HG03097 (cell line): ENCODE measurements at regions not wholly inside any gene's neighbourhood (a gene's known extent, or its start where the extent isn't known, plus 50 kb on each side); places are given as distances from the start of the nearest gene placed in this dataset.
"Not testable (repeated sequence)": the region's sequence is repeated elsewhere in the genome, so short reads cannot be mapped to it uniquely, and the experiment has no call there.

Source experiments
- ATAC-seq: cut with Tn5 transposase; IDR thresholded peaks from one replicate; pipeline ENCODE4 v1.9.1; 2021; ENCODE audit not compliant: unreplicated experiment, low FRiP score

DNA sequence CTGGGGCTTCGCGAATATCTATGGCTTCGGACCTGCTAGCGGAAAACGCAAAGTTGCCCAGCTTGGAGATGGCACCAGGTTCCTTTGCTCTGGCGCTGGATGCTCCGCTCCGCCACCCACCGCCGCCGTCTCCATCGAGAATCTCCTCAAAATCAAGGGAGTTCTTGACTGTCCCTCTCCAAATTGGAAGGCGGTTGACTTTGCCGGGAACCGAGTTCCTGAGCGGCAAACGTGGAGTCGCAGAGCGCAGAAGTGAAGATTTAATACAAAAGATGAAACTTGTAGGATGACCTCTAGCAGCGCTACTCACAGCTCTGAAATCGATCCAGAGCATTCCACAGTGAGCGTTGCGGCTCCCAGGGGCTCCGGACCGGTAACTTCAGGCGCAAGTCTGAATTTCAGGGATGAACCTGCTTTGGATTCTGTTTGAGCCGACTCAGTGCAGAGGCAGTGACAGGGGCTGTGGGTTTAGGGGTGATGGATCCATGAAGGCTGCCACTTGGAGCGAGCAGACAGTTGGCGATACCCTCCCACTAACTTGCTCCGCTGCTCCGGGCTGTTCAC is 1641.5 kb upstream of the C9orf72 start:
- ATAC-seq, result no peak

DNA sequence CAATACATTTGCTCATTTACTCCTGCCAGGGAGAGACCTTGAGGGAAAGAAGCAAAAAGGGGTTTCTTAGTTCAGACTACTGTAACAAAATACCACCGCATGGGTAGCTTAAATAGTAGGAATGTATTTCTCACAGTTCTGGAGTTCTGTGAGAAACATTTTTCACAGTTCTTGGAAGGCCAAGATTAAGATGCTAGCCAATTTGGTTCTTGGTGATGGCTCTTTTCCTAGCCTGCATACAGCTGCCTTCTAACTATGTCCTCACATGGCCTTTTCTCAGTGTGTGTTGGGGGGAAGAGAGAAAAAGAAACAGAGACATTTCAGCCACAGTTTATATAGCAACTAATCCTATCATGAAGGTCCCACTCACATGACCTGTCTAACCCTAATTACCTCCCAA is 1644.7 kb upstream of the C9orf72 start:
- ATAC-seq, result no peak

DNA sequence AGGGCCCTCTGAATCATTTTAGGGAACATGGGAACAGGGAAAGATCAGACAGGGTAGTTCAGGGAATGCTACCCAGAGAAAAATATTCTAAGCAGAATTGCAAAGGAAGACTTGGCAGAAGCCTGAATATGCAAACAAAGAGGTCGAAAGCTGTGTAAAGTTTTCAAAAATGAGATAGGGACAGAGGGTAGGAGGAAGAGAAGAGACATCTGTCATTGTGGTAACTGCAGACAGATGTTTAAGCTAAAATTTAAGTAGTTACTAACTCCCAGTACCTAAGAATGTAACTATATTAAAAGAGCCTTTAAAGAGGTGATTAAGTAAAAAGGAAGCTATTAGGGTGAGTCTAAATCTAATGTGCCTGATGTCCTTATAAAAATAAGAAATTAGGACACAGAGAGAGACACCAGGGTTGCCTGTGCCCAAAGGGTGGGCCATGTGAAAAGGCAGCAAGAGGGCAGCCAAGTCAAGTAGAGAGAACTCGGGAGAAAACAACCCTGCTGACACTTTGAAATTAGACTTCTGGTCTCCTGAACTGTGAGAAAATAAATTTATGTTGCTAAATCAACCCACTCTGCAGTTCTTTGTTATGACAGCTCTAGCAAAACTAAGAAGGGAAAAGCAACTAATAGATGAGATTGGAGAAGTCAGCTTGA is 1647.4 kb upstream of the C9orf72 start:
- no peak for ATAC-seq

DNA sequence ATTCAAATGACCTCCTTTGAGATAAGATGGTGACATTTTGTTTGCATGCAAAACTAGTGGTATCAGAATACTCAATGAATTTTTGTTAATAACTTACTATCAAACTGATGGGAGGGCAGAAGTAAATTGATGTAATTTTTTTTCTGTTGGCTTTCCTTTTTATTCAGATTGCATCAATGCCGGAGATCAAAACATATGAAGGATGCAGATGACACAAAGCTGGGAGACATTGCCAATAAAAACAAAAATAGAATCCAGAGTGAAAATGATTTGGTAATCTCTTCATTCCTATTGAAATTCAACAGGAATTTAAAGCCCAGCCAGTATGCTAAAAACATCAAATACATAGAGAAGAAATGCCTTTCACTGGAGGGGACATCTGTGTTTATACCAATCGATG is 1655.3 kb upstream of the C9orf72 start:
- ATAC-seq, result no peak

DNA sequence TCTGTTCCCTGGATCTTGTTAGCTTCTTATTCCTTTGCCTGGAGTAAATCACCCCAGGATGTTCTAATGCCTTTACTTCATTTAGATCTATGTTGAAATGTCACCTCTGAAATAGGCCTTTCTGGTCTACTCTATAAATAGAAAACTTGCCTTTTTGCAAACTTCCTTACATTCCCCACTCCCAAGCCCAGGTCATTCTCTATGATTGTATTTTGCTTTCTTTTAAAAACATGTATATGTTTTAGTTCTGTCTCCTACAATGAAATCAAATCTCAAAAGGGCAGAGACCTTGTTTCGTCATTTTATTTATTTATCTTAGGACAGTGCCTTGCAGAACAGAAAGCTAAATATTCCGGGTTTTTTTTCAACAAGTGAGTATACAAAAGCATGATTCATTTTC is 1657.7 kb upstream of the C9orf72 start:
- ATAC-seq, result no peak

DNA sequence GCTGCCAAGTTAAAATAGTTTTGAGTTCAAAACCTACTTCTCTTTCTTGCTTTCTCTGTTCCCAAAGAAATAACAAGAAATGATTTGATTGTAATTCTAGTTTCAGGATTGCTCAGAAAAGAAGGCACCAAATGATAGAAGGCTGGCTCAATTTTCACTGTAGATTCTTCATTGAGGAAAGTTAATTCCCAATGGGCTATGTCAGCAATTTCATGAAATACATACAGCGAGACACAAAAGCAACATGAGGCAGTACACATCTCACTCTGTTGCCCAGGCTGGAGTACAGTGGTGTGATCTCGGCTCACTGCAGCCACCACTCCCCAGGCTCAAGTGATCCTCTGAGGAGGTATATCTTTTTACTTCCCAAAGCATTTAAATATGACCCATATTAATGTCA is 1659.9 kb upstream of the C9orf72 start:
- ATAC-seq, result no peak

DNA sequence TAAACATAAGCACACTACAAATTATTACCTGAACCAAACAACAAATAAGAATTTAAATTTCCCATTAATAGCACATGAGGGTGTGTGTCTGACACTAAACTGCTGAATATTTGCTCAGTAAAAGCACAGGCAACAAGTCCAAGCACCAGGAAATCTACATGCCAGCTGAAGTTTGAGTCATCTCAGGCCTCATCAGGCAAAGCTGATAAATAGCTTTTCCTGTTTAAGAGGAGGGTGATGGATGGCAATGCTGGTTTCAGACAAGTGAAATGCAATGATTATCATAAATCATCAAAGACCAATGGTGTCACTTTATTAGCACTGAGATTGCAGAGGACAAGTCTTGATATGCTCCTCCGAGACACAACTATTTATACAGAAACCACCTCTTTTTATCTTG is 1668.0 kb upstream of the C9orf72 start:
- no peak for ATAC-seq

DNA sequence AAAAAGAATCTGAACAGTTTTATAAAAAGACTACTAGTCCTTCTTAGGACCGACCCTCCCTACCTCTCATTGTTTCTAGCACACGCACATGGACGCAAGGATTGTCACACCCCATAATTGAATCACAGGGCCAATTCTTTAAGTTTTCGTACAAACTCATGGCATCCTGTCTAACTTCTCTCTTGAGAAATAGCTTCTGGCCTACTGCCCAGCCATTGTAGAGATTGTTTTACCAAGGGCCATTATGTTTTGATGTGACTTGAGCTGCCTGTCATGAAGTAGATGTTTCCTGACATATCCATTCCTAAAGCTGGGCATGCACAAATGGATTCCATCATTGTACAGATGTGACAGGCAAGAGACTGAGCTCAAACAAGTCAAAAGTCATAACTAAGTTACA is 1672.1 kb upstream of the C9orf72 start:
- no peak for ATAC-seq

DNA sequence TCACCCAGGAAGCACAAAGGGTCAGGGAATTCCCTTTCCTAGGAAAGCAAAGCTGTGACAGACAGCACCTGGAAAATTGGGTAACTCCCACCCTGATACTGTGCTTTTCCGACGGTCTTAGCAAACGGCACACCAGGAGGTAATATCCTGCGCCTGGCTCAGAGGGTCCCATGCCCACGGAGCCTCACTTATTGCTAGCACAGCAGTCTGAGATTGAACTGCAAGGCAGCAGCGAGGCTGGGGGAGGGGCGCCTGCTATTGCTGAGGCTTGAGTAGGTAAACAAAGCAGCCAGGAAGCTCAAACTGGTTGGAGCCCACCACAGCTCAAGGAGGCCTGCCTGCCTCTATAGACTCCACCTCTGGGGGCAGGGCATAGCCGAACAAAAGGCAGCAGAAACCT is 1697.1 kb upstream of the C9orf72 start:
- not testable (repeated sequence) for ATAC-seq

DNA sequence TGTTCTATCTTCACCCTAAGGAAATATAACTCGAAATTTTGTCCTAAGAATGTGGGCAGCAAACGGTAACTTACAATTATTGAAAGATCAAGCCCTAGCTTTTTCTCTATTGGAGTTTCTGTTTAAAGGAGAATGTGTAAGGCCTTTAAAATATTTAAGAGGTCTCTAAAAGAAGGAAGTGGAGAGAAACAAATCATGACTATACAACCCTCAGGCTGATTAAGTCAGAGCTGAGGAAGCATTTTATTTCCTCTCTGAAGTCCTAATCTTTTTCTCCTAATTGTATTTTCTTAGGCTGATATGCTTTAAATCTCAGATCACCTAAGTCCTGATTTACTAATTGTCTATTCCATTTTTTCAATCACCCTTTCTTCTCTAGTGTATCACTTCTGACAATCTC is 1708.8 kb upstream of the C9orf72 start:
- ATAC-seq, result no peak

DNA sequence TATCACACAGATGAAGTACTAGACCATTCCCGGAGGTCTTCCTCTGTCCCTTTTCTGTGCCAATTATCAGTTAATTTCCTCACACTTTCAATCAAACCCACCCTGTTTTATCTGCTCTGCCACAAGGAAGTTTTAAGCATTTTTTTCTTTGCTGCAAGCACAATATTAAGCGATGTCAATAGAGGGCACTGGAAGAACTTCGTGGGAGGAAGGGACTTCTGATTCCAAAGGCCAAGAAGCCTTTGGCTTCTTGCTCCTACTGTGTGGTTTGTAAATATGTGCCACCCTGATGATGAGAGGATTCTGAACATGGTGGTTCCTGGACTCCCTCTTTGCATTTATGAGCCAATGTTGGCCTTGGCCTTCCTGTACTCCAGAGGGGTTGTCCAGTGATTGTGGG is 1712.5 kb upstream of the C9orf72 start:
- no peak for ATAC-seq

DNA sequence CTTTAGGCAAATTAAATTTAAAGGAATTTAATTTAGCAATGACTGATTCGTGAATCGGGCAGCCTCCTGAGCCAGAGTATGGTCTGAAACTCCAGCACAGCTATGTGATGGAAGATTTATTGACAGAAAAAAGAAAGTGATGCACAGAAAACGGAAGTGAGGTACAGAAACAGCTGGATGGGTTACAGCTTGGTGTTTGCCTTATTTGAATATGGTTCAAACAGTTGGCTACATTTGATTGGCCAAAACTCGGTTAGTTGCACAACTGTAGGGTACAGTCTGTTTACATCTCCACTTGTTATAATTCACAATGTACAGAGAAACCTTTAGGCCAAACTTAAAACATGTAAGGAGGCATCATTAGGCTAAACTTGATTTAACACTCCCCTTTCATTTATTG is 1716.1 kb upstream of the C9orf72 start:
- ATAC-seq, result no peak

DNA sequence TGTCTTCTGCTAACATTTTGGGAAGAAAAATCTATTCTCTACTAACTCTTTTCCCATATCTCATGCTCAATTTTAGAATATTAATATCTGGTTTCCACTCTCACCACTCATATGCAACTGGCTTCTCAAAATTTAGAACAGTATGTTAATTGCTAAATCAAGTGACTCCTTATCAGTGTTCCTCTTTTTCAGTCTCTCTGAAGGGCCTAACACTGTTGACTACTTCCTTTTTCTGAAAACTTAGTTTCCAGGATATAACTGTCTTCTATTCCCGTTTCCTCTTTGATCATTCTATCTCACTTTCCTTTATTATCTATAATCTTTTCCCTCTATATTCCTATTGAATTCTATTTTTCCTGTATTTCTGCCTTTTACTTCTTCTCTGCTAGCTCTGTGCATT is 1717.2 kb upstream of the C9orf72 start:
- ATAC-seq, result no peak

DNA sequence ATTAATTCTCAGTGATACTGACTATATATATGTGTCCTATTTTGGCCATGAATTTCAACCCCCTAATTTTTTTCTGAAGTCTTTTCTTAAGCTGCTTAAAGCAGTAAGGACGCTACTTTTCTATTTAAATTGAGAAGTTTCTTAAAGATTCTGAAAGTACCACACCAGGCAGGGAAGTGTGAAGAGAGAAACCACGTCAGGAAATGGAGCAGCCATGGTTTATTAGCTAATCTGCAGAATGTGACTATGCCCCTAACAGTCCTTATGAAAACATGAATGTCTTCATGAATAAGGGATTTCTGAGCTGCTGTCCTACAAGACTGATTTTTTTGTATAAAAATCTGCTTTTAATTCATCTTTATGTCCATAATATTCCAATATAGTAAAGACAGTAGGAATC is 1724.3 kb upstream of the C9orf72 start:
- no peak for ATAC-seq

DNA sequence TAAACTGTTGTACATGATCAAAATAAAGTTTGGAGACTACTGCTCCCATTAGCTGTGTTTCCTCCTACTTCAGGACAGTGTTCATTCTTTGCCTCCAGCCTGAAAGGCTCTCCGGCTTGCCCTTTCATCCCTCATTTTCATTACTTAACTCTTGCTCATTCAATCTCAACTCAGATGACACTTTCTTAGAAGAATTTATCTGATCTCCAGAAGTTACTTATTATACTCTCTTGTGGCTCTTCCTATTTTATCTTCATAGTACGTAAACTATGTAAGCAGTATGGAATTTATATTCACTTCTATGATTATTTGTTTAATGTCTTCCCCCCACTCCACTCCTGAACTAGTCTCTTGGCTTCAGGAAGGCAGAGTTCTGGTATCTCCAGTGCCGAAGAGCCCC is 1737.9 kb upstream of the C9orf72 start:
- no peak for ATAC-seq

DNA sequence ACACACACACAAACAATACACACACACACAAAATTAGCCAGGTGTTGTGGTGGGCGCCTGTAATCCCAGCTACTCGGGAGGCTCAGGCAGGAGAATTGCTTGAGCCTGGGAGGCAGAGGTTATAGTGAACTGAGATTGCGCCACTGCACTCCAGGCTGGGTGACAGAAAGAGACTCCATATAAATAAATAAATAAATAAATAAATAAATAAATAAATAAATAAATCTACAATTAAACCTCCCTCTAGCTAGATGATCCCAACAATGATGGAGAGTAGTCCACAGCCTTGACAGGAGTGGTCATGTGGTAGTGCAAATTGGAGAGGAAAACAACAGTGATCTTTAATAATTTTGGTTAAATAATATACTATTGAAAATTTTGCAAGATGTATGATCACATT is 1739.0 kb upstream of the C9orf72 start:
- no peak for ATAC-seq

DNA sequence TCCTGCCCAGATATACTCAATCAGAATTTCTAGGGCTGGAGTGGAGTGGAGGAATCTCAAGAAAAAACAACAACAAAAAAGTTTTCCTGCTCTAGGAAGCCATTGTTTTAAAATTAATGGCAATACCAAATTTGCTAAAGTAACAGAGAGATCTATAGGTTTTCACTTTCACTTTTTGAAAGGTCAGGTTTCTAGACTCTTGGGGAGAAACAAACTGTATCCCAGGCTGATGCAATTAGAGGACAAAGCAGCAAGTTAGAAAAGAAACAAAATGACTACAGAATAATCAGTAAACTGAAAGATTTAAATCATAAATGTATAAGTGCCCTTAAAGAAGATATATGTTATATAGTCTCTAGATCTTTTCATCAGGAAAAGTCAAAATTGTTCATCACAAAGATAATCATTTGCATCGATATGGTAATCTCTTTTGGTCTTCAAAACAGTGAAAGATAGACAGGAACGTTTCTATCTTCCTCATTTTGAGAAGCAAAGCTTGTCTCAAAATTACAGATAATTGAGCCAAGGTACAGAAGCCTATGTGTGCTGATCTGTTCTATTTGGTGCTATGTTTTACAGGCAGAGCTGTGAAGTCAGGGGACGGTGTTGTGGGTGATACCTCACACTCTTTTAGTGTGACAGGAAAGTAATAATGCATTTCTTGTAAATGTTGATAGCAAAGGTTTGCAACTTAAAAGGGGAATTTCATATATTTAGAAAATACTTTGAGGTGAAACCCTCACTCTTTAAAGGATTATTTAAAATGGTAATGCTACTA is 1746.6 kb upstream of the C9orf72 start:
- no peak for ATAC-seq

DNA sequence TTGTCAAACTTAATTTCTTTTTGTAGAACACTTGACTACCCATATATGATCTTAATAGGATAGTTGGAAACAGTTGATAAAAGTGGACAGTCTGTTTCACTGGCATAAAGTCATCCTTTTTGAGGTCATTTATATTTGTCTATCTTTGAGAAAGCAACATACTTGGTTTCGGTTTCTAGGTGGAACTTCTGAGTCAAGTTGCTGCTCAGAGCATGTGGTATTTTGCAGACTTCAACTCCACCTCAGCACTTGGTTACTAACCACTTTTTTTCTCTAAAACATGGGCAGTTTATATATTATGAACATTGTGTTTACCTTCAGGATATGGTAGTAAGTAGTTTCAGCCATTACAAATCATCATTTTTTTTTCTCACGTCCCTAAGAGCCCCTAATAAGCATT is 1749.0 kb upstream of the C9orf72 start:
- no peak for ATAC-seq

DNA sequence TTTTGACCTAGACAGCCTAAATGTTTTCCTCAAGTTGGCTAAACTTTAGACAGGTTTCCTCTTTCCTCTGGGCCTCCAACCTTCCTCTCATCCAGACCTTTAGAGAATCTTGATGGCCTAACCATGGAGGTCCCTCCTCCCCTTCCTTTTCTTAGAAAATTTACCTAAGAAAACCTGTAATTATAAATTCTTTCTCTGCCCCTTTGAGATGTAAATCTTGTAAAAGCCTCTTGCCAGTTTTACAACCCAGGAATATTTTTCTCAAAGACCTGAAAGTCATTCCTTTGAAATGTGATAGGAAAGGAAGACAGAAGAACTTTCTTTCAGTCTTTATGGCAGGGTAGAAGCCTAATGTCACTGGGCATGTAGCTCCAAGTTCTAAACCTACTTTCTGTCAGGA is 1752.6 kb upstream of the C9orf72 start:
- no peak for ATAC-seq

DNA sequence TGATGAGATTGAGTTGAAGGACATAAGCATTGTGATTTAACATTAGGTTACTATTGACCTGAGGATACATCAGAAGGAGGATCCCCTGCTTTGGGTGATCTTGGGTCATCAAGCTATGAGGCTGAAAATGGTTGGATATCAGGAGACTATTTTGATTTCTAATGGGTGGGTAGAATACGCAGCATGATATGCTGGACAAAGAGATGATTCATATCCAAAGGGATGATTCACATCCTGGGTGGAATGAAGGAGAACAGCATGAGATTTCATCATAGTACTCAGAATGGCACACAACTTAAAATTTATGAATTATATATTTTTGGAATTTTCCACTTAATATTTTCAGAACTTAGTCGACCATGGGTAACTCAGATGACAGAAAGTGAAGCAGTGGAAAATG is 1759.5 kb upstream of the C9orf72 start:
- ATAC-seq, result no peak

DNA sequence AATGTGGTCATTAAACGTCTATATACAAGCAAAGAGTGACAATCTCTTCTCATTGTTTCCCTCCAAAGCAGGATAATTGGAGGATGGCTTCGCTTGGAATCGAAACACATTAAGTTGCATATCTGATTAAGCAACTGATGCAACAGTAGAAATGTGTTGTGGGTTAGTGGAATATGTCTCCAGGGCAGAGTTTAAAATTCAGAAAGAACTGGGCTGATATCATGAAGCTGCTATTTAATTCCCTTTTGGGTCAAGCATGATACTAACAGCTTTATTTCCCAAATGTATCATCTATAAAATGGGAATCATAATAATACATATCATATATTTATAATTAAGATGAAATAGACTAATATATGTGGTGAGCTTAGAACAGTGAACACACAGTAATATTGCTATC is 1763.0 kb upstream of the C9orf72 start:
- no peak for ATAC-seq

DNA sequence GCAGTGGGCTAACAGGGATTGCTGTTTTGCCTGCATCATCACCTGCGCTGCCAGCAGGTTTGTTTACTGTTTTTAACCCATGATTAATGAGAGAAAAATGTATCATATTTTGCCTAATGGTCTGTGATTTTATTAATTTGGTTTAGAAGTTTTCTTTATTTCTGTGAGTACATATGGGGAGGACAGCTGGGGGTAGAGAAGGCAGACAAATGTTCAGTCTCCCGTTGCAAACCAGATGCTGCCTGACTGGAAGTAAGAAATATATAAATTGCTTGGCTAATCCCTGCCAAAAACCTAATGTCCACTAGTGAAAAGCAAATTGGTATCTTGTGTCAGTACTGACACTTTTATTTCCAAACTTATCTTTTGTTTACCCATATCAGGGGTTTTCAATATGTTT is 1766.1 kb upstream of the C9orf72 start:
- ATAC-seq, result no peak
